ENCODE measurements at regions not wholly inside any gene's neighbourhood (a gene's known extent, or its start where the extent isn't known, plus 50 kb on each side); places are given as distances from the start of the nearest gene placed in this dataset.

DNA sequence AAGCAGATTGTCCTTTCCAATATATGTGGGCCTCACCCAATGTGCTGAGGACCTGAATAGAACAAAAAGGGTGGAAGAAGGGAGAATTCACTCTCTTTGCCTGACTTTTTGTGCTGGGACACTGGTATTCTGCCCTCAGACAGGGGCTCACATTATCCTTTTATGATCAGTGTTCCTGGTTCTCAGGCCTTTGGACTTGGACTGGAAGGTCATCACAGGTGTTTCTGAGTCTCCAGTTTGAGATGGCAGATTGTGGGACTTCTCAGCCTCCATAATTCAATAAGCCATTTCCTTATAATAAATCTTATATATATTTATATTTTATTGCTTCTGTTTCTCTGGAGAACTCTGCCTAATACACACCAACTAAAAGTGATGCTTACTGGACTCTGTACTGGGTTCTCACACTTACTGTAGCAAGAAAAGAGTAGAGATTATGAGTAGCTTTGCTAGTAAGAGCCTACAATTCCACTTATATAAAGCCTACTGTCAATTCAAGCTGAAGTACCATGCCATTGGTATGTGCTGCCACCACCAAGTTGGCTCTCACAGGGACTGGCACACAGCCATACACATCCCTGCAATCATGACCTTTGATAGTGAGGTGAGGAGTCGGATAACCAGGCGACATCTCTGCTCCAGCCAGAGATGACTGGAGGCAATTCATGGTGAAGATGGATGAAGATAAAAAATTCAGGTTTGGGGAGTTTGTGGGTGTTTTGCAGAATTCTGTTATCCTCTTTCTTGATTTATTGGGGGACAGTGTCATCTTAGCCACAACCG lies 130.7 kb upstream of the NR3C1 start:
- intact Hi-C loops (cut with DNase I; ENCODE audit: low total_unique reads): no loop called here
- H3K4me3 ChIP-seq: no peak overlapping the region
- no peak overlapping the region for H3K27ac ChIP-seq
- no peaks in the 10 kb centered on the region for H3K4me1 ChIP-seq
- no peak for DNase-seq
- no peaks in the 10 kb centered on the region for H3K36me3 ChIP-seq
- H3K27me3 ChIP-seq (replicated peaks in 1 of 7): no peaks in the 10 kb centered on the region
- no peak for TF ChIP-seq POLR2AphosphoS5 (IDR thresholded peaks at IDR 0.05)
- TF ChIP-seq POLR2A (IDR thresholded peaks at IDR 0.05): no peak
- TF ChIP-seq, protein P1, sequence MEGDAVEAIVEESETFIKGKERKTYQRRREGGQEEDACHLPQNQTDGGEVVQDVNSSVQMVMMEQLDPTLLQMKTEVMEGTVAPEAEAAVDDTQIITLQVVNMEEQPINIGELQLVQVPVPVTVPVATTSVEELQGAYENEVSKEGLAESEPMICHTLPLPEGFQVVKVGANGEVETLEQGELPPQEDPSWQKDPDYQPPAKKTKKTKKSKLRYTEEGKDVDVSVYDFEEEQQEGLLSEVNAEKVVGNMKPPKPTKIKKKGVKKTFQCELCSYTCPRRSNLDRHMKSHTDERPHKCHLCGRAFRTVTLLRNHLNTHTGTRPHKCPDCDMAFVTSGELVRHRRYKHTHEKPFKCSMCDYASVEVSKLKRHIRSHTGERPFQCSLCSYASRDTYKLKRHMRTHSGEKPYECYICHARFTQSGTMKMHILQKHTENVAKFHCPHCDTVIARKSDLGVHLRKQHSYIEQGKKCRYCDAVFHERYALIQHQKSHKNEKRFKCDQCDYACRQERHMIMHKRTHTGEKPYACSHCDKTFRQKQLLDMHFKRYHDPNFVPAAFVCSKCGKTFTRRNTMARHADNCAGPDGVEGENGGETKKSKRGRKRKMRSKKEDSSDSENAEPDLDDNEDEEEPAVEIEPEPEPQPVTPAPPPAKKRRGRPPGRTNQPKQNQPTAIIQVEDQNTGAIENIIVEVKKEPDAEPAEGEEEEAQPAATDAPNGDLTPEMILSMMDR (IDR thresholded peaks at IDR 0.05 in 8 of 11, conservative IDR thresholded peaks at IDR 0.05 in 3 of 11): no peak
- H3K9me3 ChIP-seq: peaks cover 0 to 12% (median 8%) of the 10 kb centered on the region in 8 donors
- WGBS, 5 donors: 92 to 98% (median 94%) methylated on average over 3 of the region's 3 CpGs

DNA sequence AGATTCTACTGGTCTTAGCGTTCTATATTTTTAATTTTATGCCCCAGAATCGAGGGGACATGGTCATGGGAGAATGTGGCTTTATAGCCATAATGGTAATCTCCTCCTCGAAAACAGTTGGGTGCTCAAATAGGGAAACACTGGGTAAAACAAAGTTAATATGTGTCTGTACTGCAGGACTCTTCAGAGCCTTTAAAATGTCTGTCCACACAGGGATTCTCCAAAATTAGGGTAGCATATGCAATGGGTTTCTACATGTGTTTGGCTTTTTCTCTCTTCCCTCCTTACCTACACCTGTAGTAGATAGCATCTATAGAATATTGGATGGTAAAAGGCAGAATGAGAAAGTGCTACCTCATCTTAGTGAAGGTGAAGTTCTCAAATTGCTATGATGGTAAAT lies 130.0 kb upstream of the NR3C1 start:
- Histone ChIP-seq H3K4me1 (no peaks in the 10 kb centered on the region), H3K4me3 (no peak overlapping the region), H3K36me3 (no peaks in the 10 kb centered on the region), H3K27me3 (replicated peaks in 1 of 7) (no peaks in the 10 kb centered on the region), H3K9me3 (peaks cover 0 to 5% (median 1%) of the 10 kb centered on the region in 8 donors), H3K27ac (no peak overlapping the region)
- DNase-seq: no peak
- 76 to 89% (median 85%) methylated on average over 3 of the region's 3 CpGs for WGBS, 5 donors
- intact Hi-C loops (cut with DNase I; ENCODE audit: low total_unique reads): no loop called here
- TF ChIP-seq POLR2A (IDR thresholded peaks at IDR 0.05) (no peak), POLR2AphosphoS5 (IDR thresholded peaks at IDR 0.05) (no peak)
- TF ChIP-seq, protein P1 (IDR thresholded peaks at IDR 0.05 in 8 of 11, conservative IDR thresholded peaks at IDR 0.05 in 3 of 11): no peak

DNA sequence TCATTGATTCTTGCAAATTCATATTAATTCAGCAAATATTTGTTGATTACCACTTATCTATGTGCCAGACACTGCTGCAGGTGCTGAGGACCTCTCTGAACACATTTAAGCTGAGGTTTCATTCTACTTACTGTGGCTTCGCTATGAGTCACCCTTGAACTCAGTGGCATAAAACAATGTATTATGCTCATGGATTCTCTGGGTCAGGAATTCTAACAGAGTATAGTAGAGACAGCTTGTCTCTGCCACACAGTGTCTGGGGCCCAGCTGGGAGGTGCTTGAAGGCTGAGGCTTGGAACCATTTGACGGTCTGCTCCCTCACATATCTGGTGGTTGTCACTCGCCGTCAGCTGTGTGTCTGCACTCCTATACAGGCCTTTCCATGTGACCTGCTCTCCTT lies 124.3 kb upstream of the NR3C1 start:
- no peak overlapping the region for H3K27ac ChIP-seq
- intact Hi-C loops (cut with DNase I; ENCODE audit: low total_unique reads): no loop called here
- no peaks in the 10 kb centered on the region for H3K4me1 ChIP-seq
- no peaks in the 10 kb centered on the region for H3K27me3 ChIP-seq (replicated peaks in 1 of 7)
- peaks cover 0 to 3% (median 0%) of the 10 kb centered on the region in 8 donors for H3K9me3 ChIP-seq
- no peaks in the 10 kb centered on the region for H3K36me3 ChIP-seq
- no peak for TF ChIP-seq POLR2AphosphoS5 (IDR thresholded peaks at IDR 0.05)
- no peak for TF ChIP-seq POLR2A (IDR thresholded peaks at IDR 0.05)
- TF ChIP-seq, protein P1 (IDR thresholded peaks at IDR 0.05 in 8 of 11, conservative IDR thresholded peaks at IDR 0.05 in 3 of 11): no peak
- no peak for DNase-seq
- no peak overlapping the region for H3K4me3 ChIP-seq
- 94 to 100% (median 96%) methylated on average over 4 of the region's 4 CpGs for WGBS, 5 donors

DNA sequence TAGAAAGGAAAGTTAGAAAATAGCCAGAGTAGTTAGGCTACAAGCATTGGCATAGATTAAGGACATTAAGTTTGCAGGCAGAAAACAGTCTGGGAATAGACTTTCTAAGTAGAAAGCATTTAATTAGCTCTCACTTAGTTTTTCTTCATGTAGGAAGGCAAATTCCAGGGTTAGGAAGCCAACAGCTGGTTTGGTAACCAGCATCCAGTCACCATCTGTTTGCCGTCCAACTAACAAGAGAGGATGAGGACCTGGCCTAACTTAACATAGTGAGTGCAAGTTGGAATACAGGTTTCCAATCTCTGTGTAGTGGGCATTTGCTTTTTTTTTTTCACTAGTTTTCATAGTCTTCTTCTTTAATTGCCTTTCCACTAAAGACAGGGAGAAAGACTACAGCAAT lies 121.7 kb upstream of the NR3C1 start:
- Histone ChIP-seq H3K9me3 (no peaks in the 10 kb centered on the region), H3K27ac (no peak overlapping the region), H3K27me3 (replicated peaks in 1 of 7) (no peaks in the 10 kb centered on the region), H3K4me1 (no peaks in the 10 kb centered on the region), H3K36me3 (no peaks in the 10 kb centered on the region), H3K4me3 (no peak overlapping the region)
- 90 to 100% (median 93%) methylated on average over 1 of the region's 1 CpG for WGBS, 5 donors
- TF ChIP-seq POLR2A (IDR thresholded peaks at IDR 0.05) (no peak), POLR2AphosphoS5 (IDR thresholded peaks at IDR 0.05) (no peak)
- TF ChIP-seq, protein P1 (IDR thresholded peaks at IDR 0.05 in 8 of 11, conservative IDR thresholded peaks at IDR 0.05 in 3 of 11): no peak
- DNase-seq: no peak
- intact Hi-C loops (cut with DNase I; ENCODE audit: low total_unique reads): no loop called here

Data from spleen (tissue), 11 donors.